Liver (tissue), 3 donors: ENCODE measurements at regions not wholly inside any gene's neighbourhood (a gene's known extent, or its start where the extent isn't known, plus 50 kb on each side); places are given as distances from the start of the nearest gene placed in this dataset.
"Not testable (repeated sequence)": the region's sequence is repeated elsewhere in the genome, so short reads cannot be mapped to it uniquely, and the experiment has no call there.

ENCODE experiments used
- HNF4G ChIP-seq: IDR thresholded peaks from 2 replicates; pipeline ENCODE4 v1.6.1; 2016; ENCODE audit warnings: antibody characterized with exemption
- RAD21 ChIP-seq, 2 donors: IDR thresholded peaks; 2 replicates each; pipeline ENCODE4 v1.6.1; 2016; ENCODE audit warnings: antibody characterized with exemption in 2 of 2, mild to moderate bottlenecking in 2 of 2
- TAF1 ChIP-seq: conservative IDR thresholded peaks from 2 replicates; pipeline ENCODE4 v1.6.1; 2016; ENCODE audit warnings: antibody characterized with exemption, mild to moderate bottlenecking
- TF ChIP-seq, protein P1 (sequence below): fragments of 150-350 bp; IDR thresholded peaks from 2 replicates; pipeline ENCODE4 v1.5.1; 2017; ENCODE audit warnings: improper control_type of control experiment, low read depth, low read length; ENCODE audit not compliant: missing input control
- TF ChIP-seq, protein P2 (sequence below): IDR thresholded peaks from 2 replicates; pipeline ENCODE4 v1.6.1; 2016; ENCODE audit warnings: antibody characterized with exemption, mild to moderate bottlenecking
- TF ChIP-seq, protein P3 (sequence below): IDR thresholded peaks from 2 replicates; pipeline ENCODE4 v1.6.1; 2016; ENCODE audit warnings: antibody characterized with exemption
- donor health status: healthy.
- donor health status: healthy.

DNA sequence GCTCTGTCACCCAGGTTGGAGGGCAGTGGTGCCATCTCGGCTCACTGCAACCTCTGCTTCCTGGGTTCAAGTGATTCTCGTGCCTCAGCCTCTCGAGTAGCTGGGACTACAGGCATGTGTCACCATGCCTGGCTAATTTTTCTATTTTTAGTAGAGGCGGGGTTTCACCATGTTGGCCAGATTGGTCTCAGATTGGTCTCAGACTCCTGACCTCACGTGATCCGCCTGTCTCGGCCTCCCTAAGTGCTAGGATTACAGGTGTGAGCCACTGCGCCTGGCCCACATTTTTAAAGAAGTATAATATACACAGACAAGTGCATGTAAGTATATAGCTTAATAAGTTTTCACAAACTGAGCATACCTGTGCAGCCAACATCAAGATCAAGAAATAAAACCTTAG lies 66.0 kb upstream of the ZBTB20 start:
- TF ChIP-seq, protein P1, sequence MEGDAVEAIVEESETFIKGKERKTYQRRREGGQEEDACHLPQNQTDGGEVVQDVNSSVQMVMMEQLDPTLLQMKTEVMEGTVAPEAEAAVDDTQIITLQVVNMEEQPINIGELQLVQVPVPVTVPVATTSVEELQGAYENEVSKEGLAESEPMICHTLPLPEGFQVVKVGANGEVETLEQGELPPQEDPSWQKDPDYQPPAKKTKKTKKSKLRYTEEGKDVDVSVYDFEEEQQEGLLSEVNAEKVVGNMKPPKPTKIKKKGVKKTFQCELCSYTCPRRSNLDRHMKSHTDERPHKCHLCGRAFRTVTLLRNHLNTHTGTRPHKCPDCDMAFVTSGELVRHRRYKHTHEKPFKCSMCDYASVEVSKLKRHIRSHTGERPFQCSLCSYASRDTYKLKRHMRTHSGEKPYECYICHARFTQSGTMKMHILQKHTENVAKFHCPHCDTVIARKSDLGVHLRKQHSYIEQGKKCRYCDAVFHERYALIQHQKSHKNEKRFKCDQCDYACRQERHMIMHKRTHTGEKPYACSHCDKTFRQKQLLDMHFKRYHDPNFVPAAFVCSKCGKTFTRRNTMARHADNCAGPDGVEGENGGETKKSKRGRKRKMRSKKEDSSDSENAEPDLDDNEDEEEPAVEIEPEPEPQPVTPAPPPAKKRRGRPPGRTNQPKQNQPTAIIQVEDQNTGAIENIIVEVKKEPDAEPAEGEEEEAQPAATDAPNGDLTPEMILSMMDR = not testable (repeated sequence)
- TF ChIP-seq RAD21 (IDR thresholded peaks at IDR 0.05); HNF4G; TAF1: not testable (repeated sequence)
- TF ChIP-seq, protein P2, sequence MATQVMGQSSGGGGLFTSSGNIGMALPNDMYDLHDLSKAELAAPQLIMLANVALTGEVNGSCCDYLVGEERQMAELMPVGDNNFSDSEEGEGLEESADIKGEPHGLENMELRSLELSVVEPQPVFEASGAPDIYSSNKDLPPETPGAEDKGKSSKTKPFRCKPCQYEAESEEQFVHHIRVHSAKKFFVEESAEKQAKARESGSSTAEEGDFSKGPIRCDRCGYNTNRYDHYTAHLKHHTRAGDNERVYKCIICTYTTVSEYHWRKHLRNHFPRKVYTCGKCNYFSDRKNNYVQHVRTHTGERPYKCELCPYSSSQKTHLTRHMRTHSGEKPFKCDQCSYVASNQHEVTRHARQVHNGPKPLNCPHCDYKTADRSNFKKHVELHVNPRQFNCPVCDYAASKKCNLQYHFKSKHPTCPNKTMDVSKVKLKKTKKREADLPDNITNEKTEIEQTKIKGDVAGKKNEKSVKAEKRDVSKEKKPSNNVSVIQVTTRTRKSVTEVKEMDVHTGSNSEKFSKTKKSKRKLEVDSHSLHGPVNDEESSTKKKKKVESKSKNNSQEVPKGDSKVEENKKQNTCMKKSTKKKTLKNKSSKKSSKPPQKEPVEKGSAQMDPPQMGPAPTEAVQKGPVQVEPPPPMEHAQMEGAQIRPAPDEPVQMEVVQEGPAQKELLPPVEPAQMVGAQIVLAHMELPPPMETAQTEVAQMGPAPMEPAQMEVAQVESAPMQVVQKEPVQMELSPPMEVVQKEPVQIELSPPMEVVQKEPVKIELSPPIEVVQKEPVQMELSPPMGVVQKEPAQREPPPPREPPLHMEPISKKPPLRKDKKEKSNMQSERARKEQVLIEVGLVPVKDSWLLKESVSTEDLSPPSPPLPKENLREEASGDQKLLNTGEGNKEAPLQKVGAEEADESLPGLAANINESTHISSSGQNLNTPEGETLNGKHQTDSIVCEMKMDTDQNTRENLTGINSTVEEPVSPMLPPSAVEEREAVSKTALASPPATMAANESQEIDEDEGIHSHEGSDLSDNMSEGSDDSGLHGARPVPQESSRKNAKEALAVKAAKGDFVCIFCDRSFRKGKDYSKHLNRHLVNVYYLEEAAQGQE = not testable (repeated sequence)
- TF ChIP-seq, protein P3, sequence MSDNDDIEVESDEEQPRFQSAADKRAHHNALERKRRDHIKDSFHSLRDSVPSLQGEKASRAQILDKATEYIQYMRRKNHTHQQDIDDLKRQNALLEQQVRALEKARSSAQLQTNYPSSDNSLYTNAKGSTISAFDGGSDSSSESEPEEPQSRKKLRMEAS = not testable (repeated sequence)
